HepG2 (cell line): ENCODE measurements at regions not wholly inside any gene's neighbourhood (a gene's known extent, or its start where the extent isn't known, plus 50 kb on each side); places are given as distances from the start of the nearest gene placed in this dataset.
"Not testable (repeated sequence)": the region's sequence is repeated elsewhere in the genome, so short reads cannot be mapped to it uniquely, and the experiment has no call there.

Source experiments
- ATAC-seq: fragments of 200-7000 bp; cut with Tn5 transposase; 3 replicates; pipeline ENCODE4 v1.9.1; 2020; ENCODE audit warnings: mild to moderate bottlenecking, moderate library complexity
- BruUV-seq: library from RNA; stranded (reverse); fragments of 400-500 nt; replicated peaks from 2 replicates; lab custom pipeline; 2021; lab: Mats Ljungman, UMichigan
- CTCF ChIA-PET: fragments of 300-600 bp; formaldehyde crosslinking; extraction: SDS; loops from one replicate; lab custom pipeline; 2021; ENCODE audit warnings: low total read pairs, inconsistent platforms, low intra/inter-chr PET ratio; lab: Yijun Ruan, JAX
- POLR2A ChIA-PET: fragments of 350-600 bp; sonication (Branson Sonifier 250); formaldehyde crosslinking; loops from one replicate; lab custom pipeline; 2020; ENCODE audit warnings: antibody characterized with exemption, inconsistent platforms; lab: Yijun Ruan, JAX
- DNase-seq: peaks from one replicate; pipeline ENCODE4 v3.0.0-alpha.2; 2015; ENCODE audit warnings: low spot score
- FAIRE-seq: peaks from 3 replicates; lab custom pipeline; 2011; peaks lifted over from hg19 to GRCh38; lab: Jason Lieb, UNC
- H2AFZ ChIP-seq: one replicate; pipeline ENCODE4 v1.6.1; 2011; ENCODE audit warnings: low read length, inconsistent platforms
- H3K27ac ChIP-seq: fragments of 300-600 bp; 3 replicates; pipeline ENCODE4 v1.8.0; 2011; ENCODE audit warnings: mixed run types, mild to moderate bottlenecking, mixed read lengths, low read length, inconsistent platforms; ENCODE audit not compliant: insufficient read depth; ENCODE audit errors: extremely low read length
- H3K27me3 ChIP-seq, 2 experiments: fragments of 200-600 bp in 1 of 2; 2 replicates in 1 of 2; 3 replicates in 1 of 2; pipeline versions ENCODE4 v1.6.0 to v1.8.0; 2011; ENCODE audit warnings: low read length in 2 of 2, mild to moderate bottlenecking in 2 of 2, moderate library complexity in 2 of 2, inconsistent platforms in 1 of 2; ENCODE audit not compliant: insufficient read depth in 2 of 2, control insufficient read depth in 1 of 2
- H3K36me3 ChIP-seq, 2 experiments: fragments of 200-600 bp in 1 of 2; replicated peaks in 1 of 2; 2 replicates in 1 of 2; 3 replicates in 1 of 2; pipeline versions ENCODE4 v1.5.1 to v1.8.0; 2011; ENCODE audit warnings: low read length in 2 of 2, inconsistent platforms in 1 of 2; ENCODE audit not compliant: insufficient read depth in 2 of 2, control insufficient read depth in 1 of 2
- H3K4me1 ChIP-seq: 2 replicates; pipeline ENCODE4 v1.5.1; 2012; ENCODE audit warnings: low read length, inconsistent platforms; ENCODE audit not compliant: insufficient read depth
- H3K4me2 ChIP-seq: 2 replicates; pipeline ENCODE4 v1.6.0; 2011; ENCODE audit warnings: low read depth, low read length, inconsistent platforms
- H3K4me3 ChIP-seq, 3 experiments: fragments of 200-600 bp in 1 of 3; sonication (generic), shearing (Covaris generic) in 1 of 3; replicated peaks in 1 of 3; 2 replicates each; pipeline ENCODE4 v1.5.1; 2011 to 2016; ENCODE audit warnings: low read length in 3 of 3, inconsistent platforms in 2 of 3, low read depth in 2 of 3, mild to moderate bottlenecking in 2 of 3, control low read depth in 1 of 3, mixed read lengths in 1 of 3; ENCODE audit not compliant: insufficient read depth in 1 of 3
- H3K79me2 ChIP-seq: one replicate; pipeline ENCODE4 v1.6.1; 2011; ENCODE audit warnings: low read length, inconsistent platforms; ENCODE audit not compliant: insufficient read depth
- H3K9ac ChIP-seq: 2 replicates; pipeline ENCODE4 v1.6.0; 2011; ENCODE audit warnings: mild to moderate bottlenecking, low read depth, low read length, inconsistent platforms; ENCODE audit not compliant: insufficient read depth
- H3K9me3 ChIP-seq: 2 replicates; pipeline ENCODE4 v1.5.1; 2012; ENCODE audit warnings: mild to moderate bottlenecking, low read length
- H4K20me1 ChIP-seq: 2 replicates; pipeline ENCODE4 v1.6.0; 2011; ENCODE audit warnings: inconsistent platforms, mild to moderate bottlenecking, low read length, moderate library complexity; ENCODE audit not compliant: insufficient read depth
- MXI1 ChIP-seq: IDR thresholded peaks from 3 replicates; pipeline ENCODE4 v1.6.1; 2012; ENCODE audit warnings: low read depth, low read length, inconsistent platforms, borderline replicate concordance
- TAF1 ChIP-seq: sonication (generic); formaldehyde crosslinking; IDR thresholded peaks from 2 replicates; pipeline ENCODE4 v1.4.0; 2020; ENCODE audit warnings: missing genetic modification reagents
- ZSCAN25 ChIP-seq: sonication (generic); formaldehyde crosslinking; IDR thresholded peaks from 2 replicates; pipeline ENCODE4 v1.8.0; 2022; ENCODE audit warnings: mild to moderate bottlenecking, missing genetic modification reagents
- WGBS: methylation state at CpG from one replicate; pipeline ENCODE4 v1.1.6; 2017; ENCODE audit warnings: low lambda C conversion rate; 5-methylcytosine and 5-hydroxymethylcytosine counted together
- in situ Hi-C: cut with HindIII; loops from 2 replicates; pipeline ENCODE4 v1.10.0; 2017; ENCODE audit warnings: low pct_unique_long_range_greater_than_20kb; ENCODE audit not compliant: extremely low pct_ligation_motif_present
- intact Hi-C: fragments of 100-400 bp; cut with micrococcal nuclease; formaldehyde crosslinking; loops from one replicate; pipeline ENCODE4 v1.10.0; 2022; ENCODE audit not compliant: unreplicated experiment
- TF ChIP-seq, protein P1 (sequence below): sonication (generic); formaldehyde crosslinking; IDR thresholded peaks from 2 replicates; pipeline ENCODE4 v1.8.1; 2023; ENCODE audit warnings: mild to moderate bottlenecking, moderate library complexity, missing genetic modification reagents

DNA sequence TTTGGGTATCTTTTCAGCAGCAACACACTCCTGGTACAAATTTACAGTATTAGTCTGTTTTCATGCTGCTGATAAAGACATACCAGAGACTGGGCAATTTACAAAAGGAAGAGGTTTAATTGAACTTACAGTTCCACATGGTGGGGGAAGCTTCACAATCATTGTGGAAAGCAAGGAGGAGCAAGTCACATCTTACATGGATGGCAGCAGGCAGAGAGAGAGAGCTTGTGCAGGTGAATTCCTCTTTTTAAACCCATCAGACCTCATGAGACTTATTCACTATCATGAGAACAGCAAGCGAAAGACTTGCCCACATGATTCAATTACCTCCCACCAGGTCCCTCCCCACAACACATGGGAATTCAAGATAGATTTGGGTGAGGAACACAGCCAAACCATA is 124.5 kb downstream of the TPR start:
- CTCF ChIA-PET, result no interaction called here

DNA sequence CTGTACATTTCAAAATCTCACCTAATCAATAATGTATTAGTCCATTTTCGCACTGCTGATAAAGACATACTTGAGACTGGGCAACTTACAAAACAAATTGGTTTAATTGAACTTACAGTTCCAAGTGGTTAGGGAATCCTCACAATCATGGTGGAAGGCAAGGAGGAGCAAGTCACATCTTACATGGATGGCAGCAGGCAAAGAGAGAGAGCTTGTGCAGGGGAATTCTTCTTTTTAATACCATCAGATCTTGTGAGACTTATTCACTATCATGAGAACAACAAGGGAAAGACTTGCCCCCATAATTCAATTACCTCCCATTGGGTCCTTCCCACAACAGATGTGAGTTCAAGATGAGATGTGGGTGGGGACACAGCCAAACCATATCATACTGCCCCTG is 126.4 kb downstream of the TPR start:
- CTCF ChIA-PET, H4K20me1 ChIP-seq, in situ Hi-C loops, BruUV-seq, H3K9me3 ChIP-seq, H2AFZ ChIP-seq, H3K27ac ChIP-seq, H3K27me3 ChIP-seq, H3K36me3 ChIP-seq, DNase-seq, ATAC-seq, intact Hi-C loops, H3K4me2 ChIP-seq, H3K4me1 ChIP-seq, H3K4me3 ChIP-seq, H3K9ac ChIP-seq, H3K79me2 ChIP-seq, POLR2A ChIA-PET, FAIRE-seq: not testable (repeated sequence)
- 0% methylated on average over 1 of the region's 1 CpG for WGBS

More for the DNA sequence above, 124.5 kb downstream of the TPR start:
- FAIRE-seq (no peak), ATAC-seq (no peak), DNase-seq (no peak)
- Histone ChIP-seq H2AFZ (no peak overlapping the region), H3K27ac (no peak overlapping the region), H3K36me3 (no peaks in the 10 kb centered on the region), H3K79me2 (no peaks in the 10 kb centered on the region), H3K4me3 (no peak overlapping the region), H3K9ac (no peak overlapping the region), H3K4me2 (no peak overlapping the region), H3K4me1 (no peaks in the 10 kb centered on the region), H3K27me3 (no peaks in the 10 kb centered on the region), H3K9me3 (no peaks in the 10 kb centered on the region), H4K20me1 (no peaks in the 10 kb centered on the region)
- WGBS, result 8% methylated on average over 1 of the region's 1 CpG
- POLR2A ChIA-PET, result no interaction called here
- intact Hi-C loops, result no loop called here
- in situ Hi-C loops, result no loop called here
- no peak for TF ChIP-seq MXI1
- no peak for TF ChIP-seq TAF1
- TF ChIP-seq, protein P1, sequence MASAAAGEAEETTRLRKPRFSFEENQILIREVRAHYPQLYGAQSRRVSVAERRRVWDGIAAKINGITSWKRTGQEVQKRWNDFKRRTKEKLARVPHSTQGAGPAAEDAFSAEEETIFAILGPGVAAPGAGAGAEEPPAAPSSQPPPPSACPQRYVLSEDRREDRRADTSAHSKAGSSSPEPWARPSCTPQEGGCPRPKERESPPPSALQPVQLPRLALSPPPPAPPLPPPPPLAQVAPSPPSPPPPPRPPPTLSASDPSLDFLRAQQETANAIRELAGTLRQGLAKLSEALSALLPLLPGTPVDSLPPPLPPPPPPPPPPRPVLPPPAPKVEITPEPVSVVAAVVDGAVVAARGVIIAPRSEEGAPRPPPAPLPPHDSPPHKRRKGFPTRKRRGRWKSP (CRISPR knock-in tag), result no peak
- no peak for TF ChIP-seq ZSCAN25 (CRISPR knock-in tag)
- no TSS peak for BruUV-seq
